Peyer's patch (tissue), 4 donors: ENCODE measurements at regions not wholly inside any gene's neighbourhood (a gene's known extent, or its start where the extent isn't known, plus 50 kb on each side); places are given as distances from the start of the nearest gene placed in this dataset.

Experiments used
- CTCF ChIP-seq, 6 experiments: fragments of 450-650 bp in 4 of 6; fragments of 200-600 bp in 2 of 6; sonication (generic) in 1 of 6; IDR thresholded peaks; one replicate each; pipeline ENCODE4 v1.5.1; 2017 to 2019; ENCODE audit warnings: antibody characterized with exemption in 6 of 6, mild to moderate bottlenecking in 3 of 6, moderate library complexity in 1 of 6
- POLR2A ChIP-seq, 2 donors: fragments of 450-650 bp; IDR thresholded peaks; one replicate each; pipeline ENCODE4 v1.5.1; 2017; ENCODE audit warnings: antibody characterized with exemption in 2 of 2, mild to moderate bottlenecking in 2 of 2, moderate library complexity in 2 of 2

GRCh38 chr10:117646718-117647117, 104.2 kb downstream of the EMX2 start:
- TF ChIP-seq POLR2A (IDR thresholded peaks at IDR 0.05), result no peak
- no peak for TF ChIP-seq CTCF (IDR thresholded peaks at IDR 0.05)
